HepG2 (cell line): ENCODE measurements at regions not wholly inside any gene's neighbourhood (a gene's known extent, or its start where the extent isn't known, plus 50 kb on each side); places are given as distances from the start of the nearest gene placed in this dataset.
A peak's percentile ranks its signal among the peaks of the same experiment; 100 is the strongest.

Source experiments
- CREB1 ChIP-seq, 2 experiments: fragments of 450-650 bp in 1 of 2; IDR thresholded peaks; 2 replicates each; pipeline ENCODE4 v1.6.1; 2016 to 2017; ENCODE audit warnings: control low read depth in 1 of 2, mild to moderate bottlenecking in 1 of 2, missing compliant biosample characterization in 1 of 2, missing genetic modification characterization in 1 of 2
- EP300 ChIP-seq, 3 experiments: sonication (generic) in 1 of 3; formaldehyde crosslinking in 1 of 3; IDR thresholded peaks; 2 replicates each; pipeline versions ENCODE4 v1.5.1 to v1.6.1; 2011 to 2020; ENCODE audit warnings: low read depth in 2 of 3, low read length in 2 of 3, borderline replicate concordance in 1 of 3, improper control_type of control experiment in 1 of 3, mild to moderate bottlenecking in 1 of 3, missing genetic modification reagents in 1 of 3, moderate library complexity in 1 of 3
- MLX ChIP-seq: IDR thresholded peaks from 2 replicates; pipeline ENCODE4 v1.6.1; 2016
- NR2F2 ChIP-seq: IDR thresholded peaks from 2 replicates; pipeline ENCODE4 v1.6.1; 2012; ENCODE audit warnings: low read depth, inconsistent platforms, borderline replicate concordance
- PRDM10 ChIP-seq: sonication (generic); formaldehyde crosslinking; IDR thresholded peaks from 2 replicates; pipeline ENCODE4 v1.4.0; 2020; ENCODE audit warnings: low read depth, missing genetic modification reagents
- SIX1 ChIP-seq: sonication (generic); formaldehyde crosslinking; IDR thresholded peaks from 2 replicates; pipeline ENCODE4 v1.4.0; 2020; ENCODE audit warnings: missing genetic modification reagents, borderline replicate concordance
- TBX3 ChIP-seq: fragments of 450-650 bp; IDR thresholded peaks from 2 replicates; pipeline ENCODE4 v1.6.1; 2017; ENCODE audit warnings: antibody characterized with exemption, mild to moderate bottlenecking, inconsistent platforms, borderline replicate concordance
- THAP9 ChIP-seq: sonication (generic); formaldehyde crosslinking; IDR thresholded peaks from 2 replicates; pipeline ENCODE4; 2020; ENCODE audit warnings: missing genetic modification reagents, mild to moderate bottlenecking, borderline replicate concordance
- ZNF124 ChIP-seq: sonication (generic); formaldehyde crosslinking; IDR thresholded peaks from 2 replicates; pipeline ENCODE4 v1.4.0; 2020; ENCODE audit warnings: missing genetic modification reagents
- ZNF18 ChIP-seq: sonication (generic); formaldehyde crosslinking; IDR thresholded peaks from 2 replicates; pipeline ENCODE4 v1.8.0; 2022; ENCODE audit warnings: mild to moderate bottlenecking, missing genetic modification reagents; ENCODE audit not compliant: insufficient replicate concordance
- ZNF230 ChIP-seq: sonication (generic); formaldehyde crosslinking; IDR thresholded peaks from 2 replicates; pipeline ENCODE4 v1.4.0; 2020; ENCODE audit warnings: mild to moderate bottlenecking, missing genetic modification reagents
- ZNF326 ChIP-seq: sonication (generic); formaldehyde crosslinking; IDR thresholded peaks from 2 replicates; pipeline ENCODE4 v1.4.0; 2020; ENCODE audit warnings: missing genetic modification reagents, borderline replicate concordance
- ZNF557 ChIP-seq: sonication (generic); formaldehyde crosslinking; IDR thresholded peaks from 2 replicates; pipeline ENCODE4 v1.4.0; 2020; ENCODE audit warnings: missing genetic modification reagents
- ZNF558 ChIP-seq: sonication (generic); formaldehyde crosslinking; IDR thresholded peaks from 2 replicates; pipeline ENCODE4 v1.9.0; 2022; ENCODE audit warnings: mild to moderate bottlenecking, missing genetic modification reagents, borderline replicate concordance
- ZNF672 ChIP-seq: sonication (generic); formaldehyde crosslinking; IDR thresholded peaks from 2 replicates; pipeline ENCODE4 v1.8.1; 2022; ENCODE audit warnings: missing genetic modification reagents
- ZNF710 ChIP-seq: sonication (generic); formaldehyde crosslinking; IDR thresholded peaks from 2 replicates; pipeline ENCODE4 v1.5.0; 2020; ENCODE audit warnings: mild to moderate bottlenecking, missing genetic modification reagents, borderline replicate concordance
- ZNF713 ChIP-seq: sonication (generic); formaldehyde crosslinking; IDR thresholded peaks from 2 replicates; pipeline ENCODE4 v1.4.0; 2020; ENCODE audit warnings: mild to moderate bottlenecking, missing genetic modification reagents

- no peak for TF ChIP-seq ZNF18 (CRISPR knock-in tag)
- TF ChIP-seq NR2F2: peak; percentile 51
- 0 out of 2 replicates have a peak, but pooled peaks have one; percentile 29 for TF ChIP-seq MLX (CRISPR knock-in tag)
- no peak for TF ChIP-seq THAP9 (CRISPR knock-in tag)
- peak; percentile 86 for TF ChIP-seq PRDM10 (CRISPR knock-in tag)
- no peak for TF ChIP-seq ZNF558 (CRISPR knock-in tag)
- peak; percentile 86 for TF ChIP-seq ZNF124 (CRISPR knock-in tag)
- TF ChIP-seq ZNF672: no peak
- no peak for TF ChIP-seq ZNF713 (CRISPR knock-in tag)
- TF ChIP-seq ZNF230: no peak
- peak; percentile 18; the same call in 1 of the 2 replicates for TF ChIP-seq CREB1 (IDR thresholded peaks at IDR 0.05)
- TF ChIP-seq CREB1 (CRISPR knock-in tag; IDR thresholded peaks at IDR 0.05): peak; percentile 66
- TF ChIP-seq TBX3: peak; percentile 73; the same call in 1 of the 2 replicates
- TF ChIP-seq ZNF557 (CRISPR knock-in tag): no peak
- TF ChIP-seq ZNF710 (CRISPR knock-in tag): peak; percentile 58; the same call in 1 of the 2 replicates
- no peak for TF ChIP-seq ZNF326 (CRISPR knock-in tag)
- TF ChIP-seq EP300 (IDR thresholded peaks at IDR 0.05; ENCODE audit: low read depth in 2 of 2, low read length in 2 of 2): peak; percentile 69 to 94; a peak in 3 of 4 replicates
- peak; percentile 89 for TF ChIP-seq EP300 (CRISPR knock-in tag; IDR thresholded peaks at IDR 0.05; ENCODE audit: borderline replicate concordance)
- peak; percentile 71; the same call in 1 of the 2 replicates for TF ChIP-seq SIX1
Measured at GRCh38 chr6:3911614-3912336, 62.6 kb downstream of the FAM50B start (continued).
